Fibroblast of peridontal ligament (primary cell): ENCODE measurements at regions not wholly inside any gene's neighbourhood (a gene's known extent, or its start where the extent isn't known, plus 50 kb on each side); places are given as distances from the start of the nearest gene placed in this dataset.

Source experiments
- DNase-seq: peaks from one replicate; pipeline ENCODE4 v3.0.0-alpha.2; 2010; ENCODE audit errors: extremely low read depth

GRCh38 chr1:65679773-65680172, 112.9 kb upstream of the PDE4B start:
- no peak for DNase-seq

GRCh38 chr1:65681096-65681495, 111.6 kb upstream of the PDE4B start:
- DNase-seq = peak; percentile 55

- peak; percentile 81 for DNase-seq
Observed at GRCh38 chr1:65687428-65688214, 105.1 kb upstream of the PDE4B start.

GRCh38 chr1:65688215-65688566, 104.5 kb upstream of the PDE4B start:
- DNase-seq = no peak

GRCh38 chr1:65688848-65689247, 103.8 kb upstream of the PDE4B start:
- no peak for DNase-seq

GRCh38 chr1:65691152-65691900, 101.4 kb upstream of the PDE4B start:
- no peak for DNase-seq

- DNase-seq = peak; percentile 29
Observed at GRCh38 chr1:65691972-65692371, 100.7 kb upstream of the PDE4B start.

- DNase-seq = no peak
Observed at GRCh38 chr1:65694126-65694525, 98.6 kb upstream of the PDE4B start.

- DNase-seq = no peak
Observed at GRCh38 chr1:65694933-65695332, 97.8 kb upstream of the PDE4B start.

GRCh38 chr1:65698590-65698989, 94.1 kb upstream of the PDE4B start:
- no peak for DNase-seq

- no peak for DNase-seq
Observed at GRCh38 chr1:65703853-65704252, 88.8 kb upstream of the PDE4B start.

GRCh38 chr1:65704318-65704717, 88.4 kb upstream of the PDE4B start:
- no peak for DNase-seq

- DNase-seq = peak; percentile 60
Observed at GRCh38 chr1:65717815-65718454, 74.8 kb upstream of the PDE4B start.

GRCh38 chr1:65719391-65719790, 73.3 kb upstream of the PDE4B start:
- DNase-seq = no peak

- DNase-seq = no peak
Observed at GRCh38 chr1:65722461-65722860, 70.2 kb upstream of the PDE4B start.

- DNase-seq = no peak
Observed at GRCh38 chr1:65724151-65724550, 68.5 kb upstream of the PDE4B start.

- DNase-seq = no peak
Observed at GRCh38 chr1:65725064-65725463, 67.6 kb upstream of the PDE4B start.

GRCh38 chr1:65728504-65728903, 64.2 kb upstream of the PDE4B start:
- DNase-seq = no peak

- no peak for DNase-seq
Observed at GRCh38 chr1:65729259-65729658, 63.4 kb upstream of the PDE4B start.

- DNase-seq = peak; percentile 25
Observed at GRCh38 chr1:65734979-65735378, 57.7 kb upstream of the PDE4B start.

- DNase-seq = no peak
Observed at GRCh38 chr1:65741993-65742392, 50.7 kb upstream of the PDE4B start.
